ENCODE measurements at regions not wholly inside any gene's neighbourhood (a gene's known extent, or its start where the extent isn't known, plus 50 kb on each side); places are given as distances from the start of the nearest gene placed in this dataset.

GRCh38 chr7:73964786-73965185 is 63.2 kb upstream of the ELN start:
- DNase-seq, result no peak

GRCh38 chr7:73966062-73966940 is 61.7 kb upstream of the ELN start:
- no peak for DNase-seq

GRCh38 chr7:73966941-73967831 is 60.8 kb upstream of the ELN start:
- no peak for DNase-seq

- no peak for DNase-seq
Measured at GRCh38 chr7:73967832-73968290, 60.1 kb upstream of the ELN start.

- DNase-seq, result no peak
Measured at GRCh38 chr7:73968487-73968886, 59.5 kb upstream of the ELN start.

GRCh38 chr7:73969991-73970390 is 58.0 kb upstream of the ELN start:
- no peak for DNase-seq

- DNase-seq, result no peak
Measured at GRCh38 chr7:73970801-73971229, 57.2 kb upstream of the ELN start.

- DNase-seq, result no peak
Measured at GRCh38 chr7:73971322-73971703, 56.7 kb upstream of the ELN start.

GRCh38 chr7:73971704-73972341 is 56.1 kb upstream of the ELN start:
- DNase-seq, result no peak

GRCh38 chr7:73972614-73973013 is 55.4 kb upstream of the ELN start:
- DNase-seq, result no peak

GRCh38 chr7:73973091-73973490 is 54.9 kb upstream of the ELN start:
- no peak for DNase-seq

GRCh38 chr7:73974101-73974947 is 53.6 kb upstream of the ELN start:
- no peak for DNase-seq

GRCh38 chr7:73974948-73975926 is 52.7 kb upstream of the ELN start:
- no peak for DNase-seq

GRCh38 chr7:73976761-73977618 is 51.0 kb upstream of the ELN start:
- DNase-seq, result no peak

GRCh38 chr7:73977619-73978618 is 50.1 kb upstream of the ELN start:
- DNase-seq, result no peak

All from Kasumi-1 (cell line).